Uterus (tissue), 2 donors: ENCODE measurements at regions not wholly inside any gene's neighbourhood (a gene's known extent, or its start where the extent isn't known, plus 50 kb on each side); places are given as distances from the start of the nearest gene placed in this dataset.

ENCODE experiments used
- CTCF ChIP-seq, 4 experiments: fragments of 200-600 bp in 2 of 4; fragments of 450-650 bp in 2 of 4; sonication (generic) in 2 of 4; IDR thresholded peaks; one replicate each; pipeline ENCODE4 v1.5.1; 2016 to 2019; ENCODE audit warnings: antibody characterized with exemption in 4 of 4, mild to moderate bottlenecking in 2 of 4, moderate library complexity in 1 of 4
- POLR2A ChIP-seq, 2 donors: fragments of 450-650 bp; IDR thresholded peaks; one replicate each; pipeline ENCODE4 v1.6.1; 2016; ENCODE audit warnings: antibody characterized with exemption in 2 of 2, mild to moderate bottlenecking in 1 of 2, moderate library complexity in 1 of 2

- TF ChIP-seq POLR2A (IDR thresholded peaks at IDR 0.05) (no peak), CTCF (IDR thresholded peaks at IDR 0.05) (no peak)
These were observed 90.2 kb upstream of the FAM241A start for GRCh38 chr4:112055100-112055499.
